Right atrium auricular region (tissue), 2 donors: ENCODE measurements at regions not wholly inside any gene's neighbourhood (a gene's known extent, or its start where the extent isn't known, plus 50 kb on each side); places are given as distances from the start of the nearest gene placed in this dataset.
"Not testable (repeated sequence)": the region's sequence is repeated elsewhere in the genome, so short reads cannot be mapped to it uniquely, and the experiment has no call there.

Experiments
- DNase-seq: peaks from one replicate; pipeline ENCODE4 v3.0.0-alpha.2; 2019; ENCODE audit warnings: low spot score
- H3K27ac ChIP-seq, 2 donors: fragments of 200-600 bp; sonication (generic); 1 replicate in 1 of 2; 2 replicates in 1 of 2; pipeline ENCODE4 v1.5.1; 2016 to 2019
- H3K27me3 ChIP-seq, 2 donors: fragments of 200-600 bp; sonication (generic); one replicate each; pipeline versions ENCODE4 v1.5.1 to v1.6.0; 2017 to 2019
- H3K36me3 ChIP-seq: fragments of 200-600 bp; sonication (generic); one replicate; pipeline ENCODE4 v1.5.1; 2016
- H3K4me1 ChIP-seq, 2 donors: fragments of 200-600 bp; sonication (generic); one replicate each; pipeline versions ENCODE4 v1.5.1 to v1.6.0; 2017 to 2019
- H3K4me3 ChIP-seq, 2 donors: fragments of 200-600 bp; sonication (generic); 1 replicate in 1 of 2; 2 replicates in 1 of 2; pipeline ENCODE4 v1.5.1; 2017 to 2019; ENCODE audit warnings: mild to moderate bottlenecking in 1 of 2, moderate library complexity in 1 of 2
- H3K9me3 ChIP-seq, 2 donors: fragments of 200-600 bp; sonication (generic); one replicate each; pipeline ENCODE4 v1.5.1; 2019
- TF ChIP-seq, protein P1 (sequence below), 2 donors: fragments of 200-600 bp; sonication (generic); IDR thresholded peaks; one replicate each; pipeline ENCODE4 v1.5.1; 2019; ENCODE audit warnings: antibody characterized with exemption in 2 of 2

DNA sequence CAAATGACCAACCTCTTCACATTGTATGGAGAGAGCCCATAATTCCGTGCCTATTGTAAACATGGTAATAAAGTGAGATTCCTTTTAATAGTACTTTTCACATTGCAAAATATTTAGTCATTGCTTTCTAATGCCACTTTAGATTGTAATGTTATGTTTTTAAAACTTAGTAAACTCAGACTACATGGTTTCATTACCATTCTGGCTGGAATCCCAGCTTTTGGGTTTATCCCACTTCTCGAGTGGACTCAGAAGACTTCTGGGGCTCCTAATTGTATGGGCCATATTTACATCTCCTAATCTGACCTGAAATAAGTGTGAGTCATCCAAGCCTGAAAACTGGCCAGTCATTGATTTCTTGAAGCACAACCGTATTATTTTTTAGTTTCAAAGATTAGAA, 217.6 kb downstream of the CAAP1 start:
- TF ChIP-seq, protein P1, sequence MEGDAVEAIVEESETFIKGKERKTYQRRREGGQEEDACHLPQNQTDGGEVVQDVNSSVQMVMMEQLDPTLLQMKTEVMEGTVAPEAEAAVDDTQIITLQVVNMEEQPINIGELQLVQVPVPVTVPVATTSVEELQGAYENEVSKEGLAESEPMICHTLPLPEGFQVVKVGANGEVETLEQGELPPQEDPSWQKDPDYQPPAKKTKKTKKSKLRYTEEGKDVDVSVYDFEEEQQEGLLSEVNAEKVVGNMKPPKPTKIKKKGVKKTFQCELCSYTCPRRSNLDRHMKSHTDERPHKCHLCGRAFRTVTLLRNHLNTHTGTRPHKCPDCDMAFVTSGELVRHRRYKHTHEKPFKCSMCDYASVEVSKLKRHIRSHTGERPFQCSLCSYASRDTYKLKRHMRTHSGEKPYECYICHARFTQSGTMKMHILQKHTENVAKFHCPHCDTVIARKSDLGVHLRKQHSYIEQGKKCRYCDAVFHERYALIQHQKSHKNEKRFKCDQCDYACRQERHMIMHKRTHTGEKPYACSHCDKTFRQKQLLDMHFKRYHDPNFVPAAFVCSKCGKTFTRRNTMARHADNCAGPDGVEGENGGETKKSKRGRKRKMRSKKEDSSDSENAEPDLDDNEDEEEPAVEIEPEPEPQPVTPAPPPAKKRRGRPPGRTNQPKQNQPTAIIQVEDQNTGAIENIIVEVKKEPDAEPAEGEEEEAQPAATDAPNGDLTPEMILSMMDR (IDR thresholded peaks at IDR 0.05) = no peak
- Histone ChIP-seq H3K4me3 (no peak overlapping the region), H3K9me3 (no peaks in the 10 kb centered on the region), H3K27ac (no peak overlapping the region), H3K27me3 (no peaks in the 10 kb centered on the region), H3K4me1 (no peaks in the 10 kb centered on the region), H3K36me3 (no peaks in the 10 kb centered on the region)
- DNase-seq = no peak

DNA sequence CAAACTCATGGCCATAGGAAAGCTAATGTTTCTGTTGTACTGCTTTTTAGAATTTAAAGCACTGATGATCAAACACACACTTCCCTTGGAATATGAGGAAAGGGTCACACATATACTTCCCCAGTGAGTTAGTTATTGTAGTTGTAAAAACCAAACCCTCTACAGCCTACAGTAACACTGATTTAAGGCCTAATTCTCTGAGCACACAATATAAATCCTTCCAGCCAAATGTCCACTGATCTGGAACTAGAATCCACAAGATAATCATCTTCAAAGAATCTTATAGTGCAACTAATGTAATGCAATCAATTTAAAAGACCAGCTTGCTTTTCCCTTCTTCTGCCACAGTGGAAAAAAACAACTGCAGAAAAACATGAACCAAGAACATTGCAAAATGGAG, 219.3 kb downstream of the CAAP1 start:
- H3K9me3 ChIP-seq = no peaks in the 10 kb centered on the region
- H3K4me1 ChIP-seq = no peaks in the 10 kb centered on the region
- TF ChIP-seq, protein P1 (IDR thresholded peaks at IDR 0.05) = no peak
- no peak overlapping the region for H3K27ac ChIP-seq
- H3K36me3 ChIP-seq = no peaks in the 10 kb centered on the region
- DNase-seq = no peak
- no peaks in the 10 kb centered on the region for H3K27me3 ChIP-seq
- H3K4me3 ChIP-seq = no peak overlapping the region

DNA sequence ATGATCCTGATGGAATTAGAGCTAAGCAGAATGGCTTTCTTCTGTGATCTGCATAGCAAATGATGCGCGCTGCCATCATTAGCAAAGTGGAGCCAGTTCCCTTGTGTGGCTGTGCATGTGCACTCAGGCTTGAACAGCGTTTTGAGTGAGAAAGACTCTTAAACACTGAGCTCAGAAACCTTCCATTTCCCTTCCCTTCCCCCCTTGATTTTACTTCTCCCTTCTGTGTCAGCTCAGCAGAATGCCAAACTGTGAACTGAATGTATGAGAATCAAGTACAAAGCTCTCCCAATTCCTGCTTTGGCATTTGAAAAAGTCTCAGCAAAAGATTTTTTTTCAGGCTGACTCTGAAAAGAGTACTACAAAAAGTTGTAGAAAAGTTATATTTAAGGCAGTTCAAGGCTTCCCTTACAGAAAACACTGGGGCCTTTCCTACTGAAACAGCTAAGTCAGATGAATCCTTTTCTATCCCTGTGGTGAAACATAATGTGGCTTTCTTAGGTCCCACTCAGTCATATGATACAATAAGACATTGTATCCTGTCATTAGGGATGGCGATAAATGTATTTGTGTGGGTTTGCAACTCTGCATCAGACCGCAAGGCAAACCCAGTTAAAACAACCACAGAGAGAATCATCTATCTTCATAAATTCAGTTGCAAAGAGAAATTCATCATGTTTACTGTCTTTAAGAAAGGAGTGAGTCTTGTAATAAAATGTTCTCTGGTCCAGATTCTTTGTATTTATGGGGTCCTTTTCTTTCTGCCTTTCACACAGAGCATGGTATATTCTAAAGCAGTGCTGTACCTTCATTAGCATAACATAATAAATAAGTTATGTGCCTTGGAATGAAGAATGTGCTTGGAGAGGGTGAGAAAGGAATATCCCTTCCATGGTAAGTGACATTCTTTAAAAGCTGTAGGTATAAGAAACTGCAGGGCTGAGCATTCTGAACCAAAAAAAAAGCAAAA, 222.6 kb downstream of the CAAP1 start:
- Histone ChIP-seq H3K27me3 (no peaks in the 10 kb centered on the region), H3K27ac (no peak overlapping the region), H3K36me3 (no peaks in the 10 kb centered on the region), H3K9me3 (no peaks in the 10 kb centered on the region), H3K4me3 (no peak overlapping the region), H3K4me1 (no peaks in the 10 kb centered on the region)
- no peak for DNase-seq
- TF ChIP-seq, protein P1 (IDR thresholded peaks at IDR 0.05) = no peak

DNA sequence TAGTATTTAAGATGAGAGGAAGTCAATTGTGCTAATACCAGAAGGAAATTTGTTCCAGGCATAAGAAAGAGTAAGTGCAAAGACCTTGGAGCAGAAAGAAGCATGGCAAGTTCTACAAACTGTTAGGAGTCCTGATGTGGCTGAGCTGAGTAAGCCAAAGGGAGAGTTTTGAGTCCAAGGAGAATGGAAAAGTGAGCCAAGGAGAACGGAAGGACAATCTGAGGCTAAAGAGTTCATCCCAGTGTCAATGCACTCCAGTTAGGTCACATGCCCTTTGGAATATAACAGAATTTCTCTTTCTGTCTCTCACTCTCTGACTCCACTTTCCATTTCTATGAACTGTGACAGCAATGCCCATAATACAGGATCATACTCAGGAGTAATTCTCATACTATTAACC, 224.7 kb downstream of the CAAP1 start:
- Histone ChIP-seq H3K9me3 (no peaks in the 10 kb centered on the region), H3K27me3 (no peaks in the 10 kb centered on the region), H3K36me3 (no peaks in the 10 kb centered on the region), H3K4me3 (no peak overlapping the region), H3K4me1 (no peaks in the 10 kb centered on the region), H3K27ac (no peak overlapping the region)
- TF ChIP-seq, protein P1 (IDR thresholded peaks at IDR 0.05) = no peak
- no peak for DNase-seq

DNA sequence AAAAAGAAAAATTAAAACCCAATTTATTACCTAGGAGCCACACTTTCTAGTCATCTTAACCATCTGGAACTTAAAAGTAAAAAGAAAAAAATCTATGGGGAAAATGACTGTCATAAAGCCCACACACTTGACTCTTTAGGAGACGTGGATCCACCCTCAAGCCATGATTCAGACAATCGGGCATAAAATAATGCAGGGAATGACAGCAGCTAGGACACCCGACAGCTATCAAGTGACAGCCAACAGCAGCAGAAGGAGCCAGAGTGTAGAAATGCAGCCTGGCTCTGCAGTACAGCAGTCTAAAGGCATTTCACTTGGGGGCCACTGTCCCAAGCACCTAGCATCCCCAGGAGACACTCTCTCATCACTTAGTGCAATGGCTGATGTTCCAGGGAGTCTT, 226.9 kb downstream of the CAAP1 start:
- Histone ChIP-seq H3K27me3 (no peaks in the 10 kb centered on the region), H3K27ac (no peak overlapping the region), H3K9me3 (no peaks in the 10 kb centered on the region), H3K4me1 (no peaks in the 10 kb centered on the region), H3K4me3 (no peak overlapping the region), H3K36me3 (no peaks in the 10 kb centered on the region)
- no peak for DNase-seq
- TF ChIP-seq, protein P1 (IDR thresholded peaks at IDR 0.05) = no peak

DNA sequence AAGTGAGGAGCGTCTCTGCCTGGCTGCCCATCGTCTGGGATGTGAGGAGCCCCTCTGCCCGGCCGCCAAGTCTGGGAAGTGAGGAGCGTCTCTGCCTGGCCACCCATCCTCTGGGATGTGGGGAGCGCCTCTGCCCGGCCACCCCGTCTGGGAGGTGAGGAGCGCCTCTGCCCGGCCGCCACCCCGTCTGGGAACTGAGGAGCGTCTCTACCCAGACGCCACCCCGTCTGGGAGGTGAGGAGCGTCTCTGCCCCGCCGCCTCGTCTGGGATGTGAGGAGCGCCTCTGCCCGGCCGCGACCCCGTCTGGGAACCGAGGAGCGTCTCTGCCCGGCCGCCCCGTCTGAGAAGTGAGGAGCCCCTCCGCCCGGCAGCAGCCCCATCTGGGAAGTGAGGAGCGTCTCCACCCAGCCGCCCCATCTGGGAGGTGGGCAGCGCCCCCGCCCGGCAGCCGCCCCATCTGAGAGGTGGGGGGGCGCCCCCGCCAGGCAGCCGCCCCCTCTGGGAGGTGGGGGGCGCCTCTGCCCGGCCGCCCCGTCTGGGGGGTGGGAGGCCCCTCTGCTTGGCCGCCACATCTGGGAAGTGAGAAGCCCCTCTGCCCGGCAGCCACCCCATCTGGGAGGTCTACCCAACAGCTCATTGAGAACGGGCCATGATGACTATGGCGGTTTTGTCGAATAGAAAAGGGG, 228.4 kb downstream of the CAAP1 start:
- DNase-seq, H3K4me3 ChIP-seq: not testable (repeated sequence)

More for the DNA sequence above, 228.4 kb downstream of the CAAP1 start:
- H3K4me1 ChIP-seq, H3K36me3 ChIP-seq, H3K27ac ChIP-seq, H3K27me3 ChIP-seq, H3K9me3 ChIP-seq: not testable (repeated sequence)
